ENCODE measurements at regions not wholly inside any gene's neighbourhood (a gene's known extent, or its start where the extent isn't known, plus 50 kb on each side); places are given as distances from the start of the nearest gene placed in this dataset.

DNA sequence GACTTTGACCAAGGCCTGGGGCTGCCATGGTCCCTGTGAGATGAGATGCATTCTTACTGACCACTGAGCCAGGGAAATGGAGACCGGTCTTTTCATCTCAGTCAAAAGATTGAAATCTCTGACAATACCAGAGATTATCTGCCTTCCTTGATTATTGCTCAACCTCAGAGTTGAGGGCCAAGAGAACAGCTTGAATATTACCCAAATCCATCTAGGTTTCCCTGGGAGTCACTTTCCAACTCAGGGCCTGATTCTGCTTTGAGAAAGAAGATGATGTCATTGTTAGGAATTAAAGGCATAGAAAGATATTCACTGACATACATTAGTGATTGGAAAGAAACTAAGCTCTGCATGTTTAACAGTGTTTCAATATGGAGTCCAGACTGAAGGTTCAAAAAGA, 515.9 kb upstream of the TBX3 start:
- no peak for DNase-seq

DNA sequence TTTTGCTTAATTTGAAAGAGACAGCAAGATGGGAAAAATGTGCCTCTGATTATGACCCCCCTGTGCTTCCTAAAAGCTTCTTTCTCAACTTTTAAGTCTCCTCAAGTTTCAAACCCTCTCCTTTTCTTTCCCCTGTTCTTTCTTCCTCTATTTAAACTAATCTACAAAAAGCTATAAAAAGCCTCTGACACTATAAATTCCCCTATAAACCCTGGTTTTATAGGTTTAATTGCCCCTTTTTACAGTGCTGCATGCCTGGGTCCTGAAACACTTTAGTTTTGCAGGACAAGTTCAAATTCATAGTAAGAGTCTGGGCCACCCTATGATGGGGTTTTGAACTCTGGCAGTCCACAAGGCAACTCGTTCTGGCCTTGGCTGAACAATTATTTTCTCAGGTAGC, 510.9 kb upstream of the TBX3 start:
- DNase-seq, result no peak

DNA sequence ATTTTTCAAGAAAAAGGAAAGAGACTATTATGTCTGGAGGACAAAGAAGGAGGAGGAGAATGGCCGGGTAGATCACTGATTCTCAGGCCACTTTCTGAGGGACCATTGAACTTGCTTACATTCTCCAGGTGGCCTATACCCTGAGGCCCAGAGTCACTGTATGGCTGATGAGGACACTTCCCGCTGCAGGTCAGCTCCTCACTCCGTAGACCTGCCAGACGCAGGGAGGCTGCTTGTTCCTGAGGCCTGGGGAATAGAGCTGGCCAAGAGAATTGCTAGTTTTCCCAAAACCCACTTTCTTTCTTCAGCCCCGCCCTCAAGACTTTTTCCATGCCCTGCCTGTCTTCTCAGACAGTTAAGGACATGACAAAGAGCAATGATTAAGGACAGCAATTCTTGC, 510.5 kb upstream of the TBX3 start:
- DNase-seq, result no peak

DNA sequence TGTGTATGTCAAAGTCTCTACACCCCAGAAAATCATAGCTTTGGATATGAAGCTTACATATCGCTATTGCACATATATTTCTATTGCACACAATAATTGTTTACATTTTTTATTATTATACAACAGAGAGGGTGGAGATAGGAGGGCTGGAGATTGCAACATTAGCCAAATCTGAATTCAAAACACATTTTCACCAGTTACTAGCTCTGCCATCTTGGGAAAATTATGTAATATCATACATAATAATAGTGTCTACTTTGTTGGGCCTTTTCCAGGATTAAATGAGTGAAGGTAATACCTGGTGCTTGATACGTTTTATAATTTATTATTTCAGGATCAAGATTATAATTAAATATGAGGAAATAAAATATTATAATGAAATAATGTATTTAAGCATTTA, 507.4 kb upstream of the TBX3 start:
- DNase-seq, result no peak

DNA sequence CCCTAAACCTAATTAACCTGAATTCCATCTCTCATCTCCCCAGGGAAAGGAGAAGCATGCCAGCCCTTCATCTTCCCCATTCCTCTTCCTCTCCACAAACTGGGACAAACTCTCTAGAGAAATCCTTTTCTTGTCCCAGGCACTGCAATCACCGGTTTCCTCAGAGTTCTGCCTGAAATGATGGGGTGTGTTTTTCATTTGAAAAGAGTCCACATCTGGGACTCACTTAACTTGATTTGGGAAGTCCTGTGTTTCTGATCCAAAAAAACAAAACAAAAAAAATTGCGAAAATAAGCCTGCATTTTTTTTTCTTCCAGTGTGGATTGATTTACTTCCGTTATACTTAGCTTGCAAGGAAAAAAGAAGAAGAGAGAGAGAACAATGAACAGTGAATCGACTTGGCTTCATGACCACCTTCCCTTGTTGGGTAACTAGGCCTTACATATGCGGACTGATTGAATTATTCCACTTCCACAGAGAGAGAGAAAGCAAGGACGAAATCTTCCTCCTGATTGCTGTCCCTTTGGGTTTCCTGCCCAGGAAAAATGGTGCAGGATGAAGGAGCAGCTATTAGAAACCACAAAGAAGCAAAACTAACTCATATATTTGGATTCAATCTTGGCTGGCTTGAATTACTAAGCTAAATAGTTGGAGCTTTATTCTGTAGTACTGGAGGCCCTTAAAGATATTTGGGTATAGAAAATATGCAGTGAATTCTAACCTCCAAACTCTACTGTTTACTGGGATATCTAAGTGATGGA, 506.2 kb upstream of the TBX3 start:
- DNase-seq, result no peak

DNA sequence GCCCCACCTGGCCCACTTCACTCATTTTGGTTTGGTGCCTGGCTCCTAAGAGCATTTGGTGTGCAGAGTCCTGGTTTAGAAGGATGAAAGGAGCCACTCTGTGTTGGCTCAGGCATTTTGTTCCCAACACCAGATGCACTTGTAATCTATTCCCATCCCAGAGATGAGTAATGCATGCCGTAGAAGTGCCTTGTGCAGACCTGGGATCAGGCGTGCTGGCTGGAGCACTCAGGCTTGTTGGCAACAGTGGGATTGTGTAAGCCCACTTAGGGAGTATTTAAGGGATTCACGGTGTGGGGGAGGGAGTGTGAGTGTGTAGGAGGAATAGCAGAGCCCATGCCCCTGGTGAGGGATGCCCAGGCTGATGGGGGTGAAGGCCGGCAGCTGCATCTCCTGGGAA, 501.5 kb upstream of the TBX3 start:
- no peak for DNase-seq

DNA sequence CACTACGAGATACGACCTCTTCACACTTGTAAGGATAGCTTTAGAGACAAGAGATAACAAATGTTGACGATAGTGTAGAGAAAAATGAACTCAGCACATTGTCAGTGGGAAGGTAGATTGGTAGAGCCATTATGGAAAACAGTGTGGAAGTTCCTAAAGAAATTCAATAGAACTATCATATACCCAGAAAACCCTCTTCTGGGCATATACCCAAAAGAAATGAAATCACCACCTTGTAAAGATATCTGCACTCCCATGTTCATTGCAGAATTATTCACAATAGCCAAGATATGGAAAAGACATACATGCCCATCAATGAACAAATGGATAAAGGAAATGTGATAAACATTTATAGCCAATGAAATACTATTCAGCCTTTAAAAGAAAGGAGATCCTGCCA, 499.8 kb upstream of the TBX3 start:
- no peak for DNase-seq

DNA sequence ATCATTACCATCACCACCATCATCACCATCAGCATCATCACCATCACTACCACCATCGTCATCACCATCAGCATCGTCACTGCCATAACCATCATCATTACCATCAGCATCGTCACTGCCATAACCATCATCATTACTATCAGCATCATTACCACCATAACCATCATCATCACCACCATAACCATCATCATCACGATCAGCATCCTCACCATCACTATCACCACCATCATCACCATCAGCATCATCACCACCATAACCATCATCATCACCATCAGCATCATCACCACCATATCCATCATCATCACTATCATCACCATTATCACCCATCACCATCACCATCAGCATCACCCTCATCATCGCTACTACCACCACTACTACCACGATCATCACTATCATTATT, 493.9 kb upstream of the TBX3 start:
- no peak for DNase-seq

DNA sequence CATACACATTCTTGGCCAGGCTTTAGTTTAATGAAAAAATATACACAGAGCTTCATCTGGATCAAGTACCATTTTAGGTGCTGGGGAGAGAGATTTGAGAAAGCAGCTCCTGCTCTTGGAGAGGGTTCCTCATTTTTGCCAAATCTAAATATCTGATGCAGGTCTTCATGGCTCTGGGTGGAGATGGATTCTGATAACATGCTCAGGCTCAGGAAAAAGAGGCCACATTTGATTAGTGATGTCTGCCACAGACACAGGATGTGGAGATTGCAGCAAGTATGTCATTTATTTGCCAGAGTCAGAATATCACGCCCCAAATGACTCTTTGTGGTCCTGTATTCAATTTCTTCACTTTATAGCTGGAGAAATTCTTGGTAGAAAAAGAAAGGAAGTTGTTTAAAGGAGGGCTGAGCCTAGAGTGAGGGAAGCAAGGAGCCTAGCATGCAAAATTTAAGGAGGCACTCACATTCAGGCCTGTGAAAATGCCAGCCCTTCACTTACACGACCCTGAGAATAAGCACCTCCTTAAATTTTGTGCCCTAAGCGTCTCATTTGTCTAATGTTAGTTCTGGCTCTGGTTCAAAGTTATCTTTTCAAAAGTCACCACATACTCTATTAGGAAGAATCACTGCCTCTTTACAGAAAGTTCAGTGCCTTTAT, 492.9 kb upstream of the TBX3 start:
- no peak for DNase-seq

DNA sequence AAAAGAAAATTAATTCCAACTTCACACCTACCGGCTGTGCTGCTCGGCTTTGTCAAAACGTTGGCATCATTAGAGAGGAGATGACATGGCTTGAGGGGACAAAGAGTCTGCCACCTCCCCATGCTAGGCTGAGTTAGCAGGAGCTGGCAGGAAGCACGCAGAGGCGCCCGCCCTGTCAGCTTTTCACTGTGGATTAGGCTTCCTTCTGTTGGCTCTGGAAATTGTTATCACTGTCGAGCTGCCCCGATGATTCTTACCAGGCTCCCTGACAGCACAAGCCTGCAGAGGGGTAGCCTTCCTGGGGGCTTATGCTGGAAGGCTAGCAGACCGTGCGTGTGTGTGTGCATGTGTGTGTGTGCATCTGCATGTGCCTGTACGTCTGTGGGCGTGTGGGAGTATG, 490.9 kb upstream of the TBX3 start:
- DNase-seq, result no peak

DNA sequence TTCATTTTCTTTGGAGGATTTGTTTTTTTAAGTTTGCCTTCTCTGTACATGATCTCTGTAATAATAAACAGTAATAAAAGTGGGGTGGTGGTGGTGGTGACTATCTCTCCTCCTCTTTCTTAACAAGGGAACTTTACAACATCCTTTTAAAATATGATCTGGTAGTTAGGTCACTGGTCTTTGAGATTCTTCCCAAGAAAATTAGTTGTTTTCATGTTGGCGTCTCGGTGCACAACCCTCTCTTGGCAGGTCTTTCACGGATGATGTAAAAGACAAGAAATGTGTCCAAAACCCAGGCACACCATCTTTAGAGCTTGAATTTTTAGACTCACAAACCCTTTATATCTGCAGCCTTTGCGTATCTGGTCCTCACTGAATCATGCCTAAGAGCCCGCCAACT, 488.5 kb upstream of the TBX3 start:
- DNase-seq, result no peak

DNA sequence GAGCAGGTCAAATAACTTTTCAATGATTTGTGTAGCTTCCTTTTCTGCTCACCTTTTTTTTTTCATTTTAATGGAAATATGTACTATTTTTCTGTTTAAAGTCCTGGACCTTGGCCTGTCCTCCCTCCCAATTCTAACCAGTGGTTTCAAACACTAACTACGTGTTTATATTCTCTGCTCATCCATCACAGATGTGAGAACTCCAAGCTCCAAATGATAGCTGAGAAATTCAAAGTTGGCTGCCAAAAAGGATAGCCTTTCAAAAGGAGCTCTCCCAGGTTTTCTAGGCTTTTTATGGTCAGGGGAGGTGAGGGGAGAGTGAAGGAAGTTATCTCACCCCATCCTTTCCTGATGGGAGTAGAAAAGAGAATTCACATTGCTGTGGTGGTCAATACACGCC, 486.0 kb upstream of the TBX3 start:
- no peak for DNase-seq

DNA sequence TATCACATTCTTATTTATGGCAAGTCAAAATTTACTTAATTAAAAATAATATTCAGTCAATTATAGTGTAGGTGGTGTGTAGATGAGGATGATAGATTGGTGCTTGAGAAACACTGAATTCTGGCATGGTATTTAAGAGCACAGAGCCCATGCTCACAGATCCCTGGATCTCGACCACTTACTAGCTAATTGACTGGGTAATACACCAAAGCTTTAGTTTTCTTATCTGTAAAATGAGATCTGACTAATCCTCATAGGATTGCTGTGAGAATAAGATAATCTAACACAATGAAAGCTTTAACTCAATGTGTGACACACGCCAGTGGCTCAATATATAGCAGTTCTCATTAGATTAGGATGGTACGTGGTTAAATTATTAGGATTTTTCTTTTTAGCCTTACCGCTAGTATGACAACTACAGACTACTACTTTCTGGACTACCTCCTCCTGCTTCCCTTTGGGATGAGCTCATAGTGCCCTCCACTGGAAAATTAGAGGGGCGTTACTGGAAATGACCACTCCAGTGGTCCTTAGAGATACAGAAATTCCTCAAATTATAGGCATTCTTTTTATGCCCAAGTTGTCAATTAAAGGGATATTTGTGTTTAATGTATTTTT, 482.8 kb upstream of the TBX3 start:
- no peak for DNase-seq

DNA sequence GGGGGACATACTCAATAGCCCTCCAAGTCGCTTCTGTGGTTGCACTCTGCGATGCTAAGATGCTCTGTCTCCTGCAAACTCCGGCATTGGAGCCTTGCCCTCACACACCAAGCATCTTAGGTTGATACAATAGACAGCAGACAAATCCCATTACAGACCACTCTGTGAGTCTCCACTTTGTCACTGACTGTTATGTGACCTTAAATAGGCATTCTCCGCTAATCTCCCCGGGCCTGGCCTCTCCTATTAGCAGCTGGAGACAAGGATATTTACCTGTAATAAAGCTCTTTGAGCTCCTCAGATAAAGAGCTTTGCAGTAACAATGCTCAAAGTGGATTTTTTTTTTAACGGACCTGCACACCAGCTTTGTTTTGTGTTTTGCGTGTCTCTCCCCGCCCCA, 479.7 kb upstream of the TBX3 start:
- DNase-seq, result no peak

DNA sequence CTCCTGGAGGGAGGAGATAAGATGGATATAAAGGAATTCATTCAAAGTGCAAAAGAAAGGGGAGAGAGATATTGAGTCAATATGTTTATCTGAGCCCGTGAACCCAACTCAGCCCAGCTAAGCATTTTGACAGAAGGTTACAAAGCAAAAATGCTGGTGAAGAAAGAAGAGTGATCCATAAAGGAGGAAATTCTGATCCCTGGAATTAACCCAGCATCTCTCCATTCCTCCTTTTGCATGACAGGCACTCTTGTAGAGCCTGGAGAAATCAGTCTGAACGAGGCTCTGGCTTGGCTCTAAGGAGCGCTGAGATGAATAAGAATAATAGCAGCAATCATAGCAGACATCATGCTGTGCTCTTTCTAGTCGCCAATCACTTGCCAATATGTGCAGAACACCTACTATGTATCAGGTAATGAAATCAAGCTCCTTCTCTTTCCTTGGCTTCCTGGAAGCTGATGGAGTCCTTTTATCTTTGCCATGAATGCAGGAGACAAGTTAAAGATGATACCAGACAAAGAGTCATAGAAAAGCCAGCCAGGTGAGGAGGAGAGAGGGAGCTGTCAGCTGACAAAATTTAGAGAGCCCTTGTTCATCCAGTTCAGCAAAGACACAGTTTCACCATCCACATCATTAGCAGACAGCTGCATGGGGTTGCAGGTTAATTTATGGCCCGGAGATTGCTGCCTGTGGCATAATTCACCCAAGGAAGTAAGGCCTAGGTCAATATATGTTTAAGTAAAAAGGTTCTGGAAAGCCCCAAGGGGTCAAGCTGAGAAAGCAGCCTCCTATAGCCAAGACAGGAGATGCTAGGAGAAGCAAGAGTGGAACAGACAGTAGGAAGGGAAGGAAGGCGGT, 476.5 kb upstream of the TBX3 start:
- DNase-seq, result no peak

DNA sequence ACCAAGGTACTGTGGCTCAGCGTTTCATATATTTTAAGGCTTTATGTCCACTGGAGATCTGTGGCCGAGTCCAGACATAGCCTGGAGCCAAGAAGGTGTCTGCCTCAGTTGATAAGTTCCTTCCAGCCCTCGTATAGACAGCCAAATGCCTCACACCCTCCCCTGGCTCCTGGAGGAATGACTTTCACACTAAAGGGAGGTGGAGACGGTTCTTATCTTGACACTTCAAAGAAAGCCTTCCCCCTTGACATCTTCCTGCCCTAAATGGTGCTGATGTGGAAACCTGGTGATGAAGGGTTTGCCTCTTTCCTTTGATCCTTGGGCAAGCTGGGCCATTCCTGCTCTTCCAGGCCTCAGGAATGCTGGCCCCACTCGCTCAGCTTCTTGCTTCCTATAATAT, 474.8 kb upstream of the TBX3 start:
- DNase-seq, result no peak

DNA sequence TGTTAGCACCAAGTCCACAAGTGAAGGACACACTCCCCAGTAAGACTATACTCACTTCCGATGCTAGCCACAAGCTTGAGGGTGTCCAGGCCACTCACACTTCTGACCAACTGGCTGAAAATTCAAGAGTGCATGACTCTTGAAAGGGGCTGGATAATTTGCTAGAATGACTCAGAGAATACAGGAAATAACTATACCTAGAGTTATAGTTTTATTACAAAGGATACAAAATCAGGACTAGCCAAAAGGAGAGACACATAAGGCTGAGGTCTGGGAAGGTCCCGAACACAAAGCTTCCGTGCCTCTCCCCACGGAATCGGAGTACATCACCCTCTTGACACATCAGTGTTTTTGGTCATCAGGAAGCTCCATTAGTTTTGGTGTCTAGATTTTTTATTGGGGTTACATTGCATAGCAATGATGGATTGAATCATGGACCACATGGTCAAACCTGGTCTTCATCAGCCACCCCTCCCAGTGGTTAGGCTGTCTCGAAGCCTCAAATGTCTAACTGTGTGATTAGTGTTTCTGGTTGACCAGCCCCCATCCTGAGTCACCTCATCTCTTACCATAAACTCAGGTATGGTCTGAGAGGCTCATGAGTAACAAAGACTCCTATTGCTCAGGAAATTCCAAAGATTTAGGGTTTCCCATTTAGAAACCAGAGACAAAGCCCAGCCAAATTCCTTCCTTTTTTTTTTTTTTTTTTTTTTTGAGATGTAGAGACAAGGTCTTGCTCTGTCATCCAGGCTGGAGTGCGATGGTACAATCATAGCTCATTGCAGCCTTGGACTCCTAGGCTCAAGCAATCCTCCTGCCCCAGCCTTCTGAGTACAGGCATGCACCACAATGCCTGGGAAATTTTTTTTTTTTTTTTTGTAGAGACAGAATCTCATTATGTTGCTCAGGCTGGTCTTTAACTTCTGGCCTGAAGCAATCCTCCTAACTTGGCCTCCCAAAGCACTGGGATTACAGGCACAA, 472.0 kb upstream of the TBX3 start:
- no peak for DNase-seq

DNA sequence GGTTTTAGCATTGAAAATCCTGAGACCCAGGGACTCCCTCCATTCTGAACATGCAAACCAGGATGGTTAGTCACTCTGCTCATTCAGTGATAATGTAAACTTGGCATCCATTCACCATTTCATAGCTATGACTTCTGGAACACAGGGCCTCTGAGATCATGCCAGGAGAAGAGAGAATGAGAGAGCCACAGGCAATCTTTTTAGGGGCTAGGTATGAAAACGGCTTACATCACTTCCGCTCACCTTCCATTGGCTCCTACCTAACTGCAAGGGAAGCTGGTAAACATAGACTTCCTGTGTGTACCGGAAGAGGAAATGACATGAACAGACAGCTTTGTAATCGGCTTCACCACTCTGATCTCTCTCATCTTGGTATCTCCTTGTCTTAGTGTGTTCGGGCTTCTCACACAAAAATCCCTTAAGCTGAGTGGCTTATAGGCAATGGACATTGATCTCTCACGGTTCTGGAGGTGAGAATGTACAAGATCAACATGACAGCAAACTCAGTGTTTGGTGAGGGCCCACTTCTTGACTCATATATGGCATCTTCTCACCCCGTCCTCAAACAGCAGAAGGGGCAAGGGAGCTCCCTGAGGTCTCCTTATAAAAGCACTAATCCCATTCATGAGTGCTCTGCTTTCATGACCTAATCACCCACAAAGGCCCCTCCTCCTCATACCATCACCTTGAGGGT, 465.9 kb upstream of the TBX3 start:
- no peak for DNase-seq

DNA sequence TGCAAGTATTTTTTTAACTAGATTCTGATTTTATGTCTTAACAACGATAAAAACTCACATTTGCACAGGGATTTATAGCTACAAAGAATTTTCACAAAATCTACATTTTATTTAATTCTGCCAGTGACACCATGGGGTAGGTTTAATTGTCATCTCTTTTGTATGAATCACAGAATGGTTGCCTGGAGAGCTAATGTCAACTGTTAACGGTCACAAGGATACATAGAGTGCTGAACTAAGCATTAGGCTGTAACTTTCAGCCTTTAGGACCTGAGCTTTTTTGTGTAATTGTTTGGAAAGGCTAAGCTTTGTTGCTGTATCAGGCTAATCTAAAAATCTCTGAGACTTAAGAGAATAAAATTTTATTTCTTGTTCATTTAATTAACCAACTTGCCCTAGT, 465.3 kb upstream of the TBX3 start:
- no peak for DNase-seq

DNA sequence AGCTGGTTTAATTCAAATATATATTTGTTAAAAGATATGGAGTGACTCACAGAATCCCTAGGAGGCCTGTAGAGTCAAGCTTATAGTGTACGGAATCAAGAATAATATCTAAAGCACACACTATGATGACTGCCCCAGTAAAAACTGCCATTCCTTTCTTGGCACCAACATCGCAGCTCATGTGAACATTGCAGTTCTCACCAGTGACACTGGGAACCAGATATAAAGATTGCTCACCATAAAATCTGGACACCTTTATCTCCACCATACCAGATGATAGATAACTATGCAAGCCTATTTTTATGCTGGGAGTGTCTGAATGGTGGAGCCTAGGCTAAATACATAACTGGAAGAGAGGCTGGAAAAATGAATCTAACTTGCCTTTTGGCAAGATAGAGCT, 463.9 kb upstream of the TBX3 start:
- no peak for DNase-seq

DNA sequence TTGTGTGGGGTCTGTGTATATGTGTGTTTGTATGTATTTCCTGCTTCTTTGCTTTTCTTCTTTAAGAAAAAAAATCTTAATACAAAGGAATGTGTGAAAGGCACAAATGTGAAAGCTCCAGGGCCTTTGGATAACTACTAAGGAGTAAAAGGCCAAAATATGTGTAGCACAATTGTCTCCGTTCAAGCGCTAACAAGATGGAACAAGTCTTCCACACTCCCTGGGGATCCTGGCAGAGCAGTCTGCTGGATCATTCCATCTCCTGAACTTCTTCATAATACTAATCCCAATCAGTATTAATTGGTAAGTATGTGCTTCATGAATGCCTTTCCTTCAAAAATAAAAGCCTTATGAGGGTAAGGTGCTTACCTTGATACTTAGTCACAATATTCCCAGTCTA, 462.5 kb upstream of the TBX3 start:
- DNase-seq, result no peak

DNA sequence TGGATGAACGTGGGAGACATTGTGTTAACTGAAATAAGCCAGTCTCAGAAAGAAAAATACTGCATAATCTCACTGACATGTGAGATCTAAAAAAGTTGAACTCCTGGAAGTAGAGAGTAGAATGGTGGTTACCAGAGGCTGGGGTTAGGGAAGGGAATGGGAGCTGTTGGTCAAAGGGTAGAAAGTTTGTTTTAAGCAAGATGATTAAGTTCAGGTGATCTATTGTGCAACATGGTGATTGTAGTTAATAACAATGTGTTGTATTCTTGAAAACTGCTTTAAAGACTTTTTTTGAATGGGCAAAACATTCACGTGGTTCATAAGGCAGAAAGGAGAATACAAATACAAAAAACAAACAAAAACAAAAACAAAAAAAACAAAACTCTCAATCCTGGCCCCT, 460.4 kb upstream of the TBX3 start:
- no peak for DNase-seq

Data from NCI-H2107 (cell line).